ENCODE measurements at regions not wholly inside any gene's neighbourhood (a gene's known extent, or its start where the extent isn't known, plus 50 kb on each side); places are given as distances from the start of the nearest gene placed in this dataset.
"Not testable (repeated sequence)": the region's sequence is repeated elsewhere in the genome, so short reads cannot be mapped to it uniquely, and the experiment has no call there.

GRCh38 chr4:170700064-170700463 lies 610.3 kb upstream of the AADAT start:
- Mint-ChIP-seq H3K27ac (no peak overlapping the region), H3K4me1 (no peaks in the 10 kb centered on the region), H3K27me3 (no peaks in the 10 kb centered on the region), H3K4me3 (no peak overlapping the region), H3K9me3 (peaks cover 0 to 7% of the 10 kb centered on the region in 2 donors)
- DNase-seq (no peak), ATAC-seq (no peak)

GRCh38 chr4:170698334-170698733 lies 608.6 kb upstream of the AADAT start:
- Mint-ChIP-seq H3K4me3 (no peak overlapping the region), H3K27ac (no peak overlapping the region), H3K4me1 (no peaks in the 10 kb centered on the region), H3K27me3 (no peaks in the 10 kb centered on the region), H3K9me3 (peaks cover 1 to 14% of the 10 kb centered on the region in 2 donors)
- no peak for ATAC-seq
- DNase-seq, result no peak

- DNase-seq (no peak), ATAC-seq (no peak)
- no peaks in the 10 kb centered on the region for H3K27me3 Mint-ChIP-seq
- H3K9me3 Mint-ChIP-seq, result peaks cover 6 to 14% of the 10 kb centered on the region in 2 donors
- no peaks in the 10 kb centered on the region for H3K4me1 Mint-ChIP-seq
- no peak overlapping the region for H3K27ac Mint-ChIP-seq
- no peak overlapping the region for H3K4me3 Mint-ChIP-seq
Observed at GRCh38 chr4:170697845-170698244, 608.1 kb upstream of the AADAT start.

- ATAC-seq (no peak), DNase-seq (no peak)
- H3K4me1 Mint-ChIP-seq, result no peaks in the 10 kb centered on the region
- H3K9me3 Mint-ChIP-seq, result peaks cover 7 to 14% of the 10 kb centered on the region in 2 donors
- no peaks in the 10 kb centered on the region for H3K27me3 Mint-ChIP-seq
- no peak overlapping the region for H3K27ac Mint-ChIP-seq
- H3K4me3 Mint-ChIP-seq, result no peak overlapping the region
Observed at GRCh38 chr4:170697045-170697444, 607.3 kb upstream of the AADAT start.

- no peaks in the 10 kb centered on the region for H3K27me3 Mint-ChIP-seq
- H3K9me3 Mint-ChIP-seq, result peaks cover 7 to 14% of the 10 kb centered on the region in 2 donors
- ATAC-seq (no peak), DNase-seq (no peak)
- no peak overlapping the region for H3K27ac Mint-ChIP-seq
- no peak overlapping the region for H3K4me3 Mint-ChIP-seq
- H3K4me1 Mint-ChIP-seq, result no peaks in the 10 kb centered on the region
Observed at GRCh38 chr4:170691168-170691567, 601.4 kb upstream of the AADAT start.

GRCh38 chr4:170687751-170688150 lies 598.0 kb upstream of the AADAT start:
- H3K4me1 Mint-ChIP-seq, result no peaks in the 10 kb centered on the region
- H3K4me3 Mint-ChIP-seq, result no peak overlapping the region
- H3K27me3 Mint-ChIP-seq, result no peaks in the 10 kb centered on the region
- H3K27ac Mint-ChIP-seq, result no peak overlapping the region
- no peak for DNase-seq
- no peaks in the 10 kb centered on the region for H3K9me3 Mint-ChIP-seq
- no peak for ATAC-seq

- ATAC-seq, H3K9me3 Mint-ChIP-seq, H3K4me3 Mint-ChIP-seq, H3K27ac Mint-ChIP-seq, H3K4me1 Mint-ChIP-seq, DNase-seq, H3K27me3 Mint-ChIP-seq: not testable (repeated sequence)
Observed at GRCh38 chr4:170685701-170686100, 595.9 kb upstream of the AADAT start.

- no peaks in the 10 kb centered on the region for H3K27me3 Mint-ChIP-seq
- H3K4me1 Mint-ChIP-seq, result no peaks in the 10 kb centered on the region
- ATAC-seq (no peak), DNase-seq (no peak)
- no peak overlapping the region for H3K27ac Mint-ChIP-seq
- H3K9me3 Mint-ChIP-seq, result peaks cover 5 to 17% of the 10 kb centered on the region in 2 donors
- no peak overlapping the region for H3K4me3 Mint-ChIP-seq
Observed at GRCh38 chr4:170682558-170683294, 593.0 kb upstream of the AADAT start.

- not testable (repeated sequence) for H3K4me1 Mint-ChIP-seq
Observed at GRCh38 chr4:170682087-170682486, 592.3 kb upstream of the AADAT start.

GRCh38 chr4:170675568-170676262 lies 586.0 kb upstream of the AADAT start:
- H3K27me3 Mint-ChIP-seq, result no peaks in the 10 kb centered on the region
- no peak overlapping the region for H3K27ac Mint-ChIP-seq
- no peak overlapping the region for H3K4me3 Mint-ChIP-seq
- no peaks in the 10 kb centered on the region for H3K4me1 Mint-ChIP-seq
- peaks cover 10 to 25% of the 10 kb centered on the region in 2 donors for H3K9me3 Mint-ChIP-seq
- ATAC-seq, result no peak
- DNase-seq, result no peak

More at GRCh38 chr4:170682087-170682486, 592.3 kb upstream of the AADAT start:
- not testable (repeated sequence) for ATAC-seq, H3K27me3 Mint-ChIP-seq, H3K27ac Mint-ChIP-seq, H3K4me3 Mint-ChIP-seq, DNase-seq
- peaks cover 5 to 17% of the 10 kb centered on the region in 2 donors for H3K9me3 Mint-ChIP-seq

- H3K27ac Mint-ChIP-seq, result no peak overlapping the region
- peaks cover 10 to 22% of the 10 kb centered on the region in 2 donors for H3K9me3 Mint-ChIP-seq
- no peaks in the 10 kb centered on the region for H3K27me3 Mint-ChIP-seq
- DNase-seq (no peak), ATAC-seq (no peak)
- no peaks in the 10 kb centered on the region for H3K4me1 Mint-ChIP-seq
- no peak overlapping the region for H3K4me3 Mint-ChIP-seq
Observed at GRCh38 chr4:170674176-170674575, 584.4 kb upstream of the AADAT start.

GRCh38 chr4:170672381-170672965 lies 582.7 kb upstream of the AADAT start:
- no peak for ATAC-seq
- Mint-ChIP-seq H3K27me3 (no peaks in the 10 kb centered on the region), H3K27ac (no peak overlapping the region), H3K4me1 (no peaks in the 10 kb centered on the region), H3K4me3 (no peak overlapping the region), H3K9me3 (peaks cover 5 to 8% of the 10 kb centered on the region in 2 donors)
- no peak for DNase-seq

- no peaks in the 10 kb centered on the region for H3K27me3 Mint-ChIP-seq
- peaks cover 3 to 9% of the 10 kb centered on the region in 2 donors for H3K9me3 Mint-ChIP-seq
- H3K4me1 Mint-ChIP-seq, result no peaks in the 10 kb centered on the region
- DNase-seq (no peak), ATAC-seq (no peak)
- H3K27ac Mint-ChIP-seq, result no peak overlapping the region
- no peak overlapping the region for H3K4me3 Mint-ChIP-seq
Observed at GRCh38 chr4:170671171-170671570, 581.4 kb upstream of the AADAT start.

GRCh38 chr4:170667814-170668213 lies 578.1 kb upstream of the AADAT start:
- Mint-ChIP-seq H3K27ac (no peak overlapping the region), H3K9me3 (peaks cover 0 to 9% of the 10 kb centered on the region in 2 donors), H3K4me3 (no peak overlapping the region), H3K27me3 (no peaks in the 10 kb centered on the region), H3K4me1 (no peaks in the 10 kb centered on the region)
- DNase-seq (no peak), ATAC-seq (no peak)

GRCh38 chr4:170666909-170667308 lies 577.2 kb upstream of the AADAT start:
- no peak overlapping the region for H3K4me3 Mint-ChIP-seq
- peaks cover 0 to 9% of the 10 kb centered on the region in 2 donors for H3K9me3 Mint-ChIP-seq
- H3K4me1 Mint-ChIP-seq, result no peaks in the 10 kb centered on the region
- ATAC-seq (no peak), DNase-seq (no peak)
- H3K27ac Mint-ChIP-seq, result no peak overlapping the region
- no peaks in the 10 kb centered on the region for H3K27me3 Mint-ChIP-seq

GRCh38 chr4:170662250-170662649 lies 572.5 kb upstream of the AADAT start:
- Mint-ChIP-seq H3K4me1 (no peaks in the 10 kb centered on the region), H3K27me3 (no peaks in the 10 kb centered on the region), H3K27ac (no peak overlapping the region), H3K9me3 (peaks cover 0 to 9% of the 10 kb centered on the region in 2 donors), H3K4me3 (no peak overlapping the region)
- DNase-seq, result no peak
- ATAC-seq, result no peak

Data from stimulated activated naive CD8-positive, alpha-beta T cell treated with anti-CD3 and anti-CD28 coated beads, Interleukin-15, amount 100 ng/mL, for 72 hours (primary cell).